IPS-20b (cell line): ENCODE measurements at regions not wholly inside any gene's neighbourhood (a gene's known extent, or its start where the extent isn't known, plus 50 kb on each side); places are given as distances from the start of the nearest gene placed in this dataset.

Experiments
- H3K27ac ChIP-seq: one replicate; pipeline ENCODE4 v1.5.1; 2013; ENCODE audit warnings: low read length
- H3K27me3 ChIP-seq: 2 replicates; pipeline ENCODE4 v1.6.1; 2013; ENCODE audit warnings: mild to moderate bottlenecking, low read length, inconsistent platforms; ENCODE audit not compliant: insufficient read depth
- H3K36me3 ChIP-seq: 2 replicates; pipeline ENCODE4 v1.6.1; 2013; ENCODE audit warnings: low read depth, mild to moderate bottlenecking, inconsistent platforms, low read length, moderate library complexity; ENCODE audit not compliant: insufficient read depth
- H3K4me1 ChIP-seq: 2 replicates; pipeline ENCODE4 v1.6.1; 2013; ENCODE audit warnings: mild to moderate bottlenecking, control low read depth, inconsistent platforms, low read length, moderate library complexity; ENCODE audit not compliant: insufficient read depth
- H3K4me3 ChIP-seq: 2 replicates; pipeline ENCODE4 v1.5.1; 2013; ENCODE audit warnings: mild to moderate bottlenecking, low read length, inconsistent platforms
- H3K9ac ChIP-seq: 2 replicates; pipeline ENCODE4 v1.6.1; 2013; ENCODE audit warnings: low read depth, mild to moderate bottlenecking, inconsistent platforms, low read length, moderate library complexity
- H3K9me3 ChIP-seq: 2 replicates; pipeline ENCODE4 v1.6.1; 2013; ENCODE audit warnings: mild to moderate bottlenecking, low read depth, low read length, inconsistent platforms; ENCODE audit not compliant: insufficient read depth

- Histone ChIP-seq H3K4me3 (no peak overlapping the region), H3K27me3 (no peaks in the 10 kb centered on the region), H3K36me3 (no peaks in the 10 kb centered on the region), H3K27ac (no peak overlapping the region), H3K9me3 (no peaks in the 10 kb centered on the region), H3K4me1 (peaks cover 1% of the 10 kb centered on the region; the same call in 1 of the 2 replicates), H3K9ac (peak overlapping the region; percentile 34; the same call in 1 of the 2 replicates)
Observed at GRCh38 chr12:124115976-124116690, 143.1 kb downstream of the ZNF664 start.

- Histone ChIP-seq H3K4me1 (peaks cover 7% of the 10 kb centered on the region; the same call in 1 of the 2 replicates), H3K27me3 (no peaks in the 10 kb centered on the region), H3K36me3 (no peaks in the 10 kb centered on the region), H3K9ac (no peak overlapping the region), H3K9me3 (no peaks in the 10 kb centered on the region), H3K4me3 (no peak overlapping the region), H3K27ac (no peak overlapping the region)
Observed at GRCh38 chr12:124120739-124121138, 147.7 kb downstream of the ZNF664 start.

GRCh38 chr12:124122722-124123121, 149.7 kb downstream of the ZNF664 start:
- no peak overlapping the region for H3K9ac ChIP-seq
- no peaks in the 10 kb centered on the region for H3K27me3 ChIP-seq
- H3K27ac ChIP-seq = no peak overlapping the region
- H3K36me3 ChIP-seq = no peaks in the 10 kb centered on the region
- H3K9me3 ChIP-seq = no peaks in the 10 kb centered on the region
- H3K4me1 ChIP-seq = peaks cover 7% of the 10 kb centered on the region; the same call in 1 of the 2 replicates
- H3K4me3 ChIP-seq = no peak overlapping the region

GRCh38 chr12:124123296-124124000, 150.4 kb downstream of the ZNF664 start:
- Histone ChIP-seq H3K9me3 (no peaks in the 10 kb centered on the region), H3K36me3 (no peaks in the 10 kb centered on the region), H3K4me1 (peaks cover 7% of the 10 kb centered on the region; the same call in 1 of the 2 replicates), H3K9ac (no peak overlapping the region; the same call in 1 of the 2 replicates), H3K4me3 (no peak overlapping the region), H3K27ac (no peak overlapping the region), H3K27me3 (no peaks in the 10 kb centered on the region)

- H3K27me3 ChIP-seq = no peaks in the 10 kb centered on the region
- H3K4me3 ChIP-seq = no peak overlapping the region
- H3K27ac ChIP-seq = no peak overlapping the region
- H3K4me1 ChIP-seq = peaks cover 8% of the 10 kb centered on the region; the same call in 1 of the 2 replicates
- H3K9ac ChIP-seq = no peak overlapping the region
- H3K36me3 ChIP-seq = no peaks in the 10 kb centered on the region
- H3K9me3 ChIP-seq = no peaks in the 10 kb centered on the region
Observed at GRCh38 chr12:124125203-124125871, 152.3 kb downstream of the ZNF664 start.

GRCh38 chr12:124126950-124127655, 154.1 kb downstream of the ZNF664 start:
- Histone ChIP-seq H3K9ac (no peak overlapping the region), H3K36me3 (no peaks in the 10 kb centered on the region), H3K4me3 (no peak overlapping the region), H3K27ac (no peak overlapping the region), H3K27me3 (no peaks in the 10 kb centered on the region), H3K4me1 (peaks cover 25% of the 10 kb centered on the region; the same call in 1 of the 2 replicates), H3K9me3 (no peaks in the 10 kb centered on the region)

GRCh38 chr12:124129132-124129531, 156.1 kb downstream of the ZNF664 start:
- Histone ChIP-seq H3K4me1 (peaks cover 19% of the 10 kb centered on the region; the same call in 1 of the 2 replicates), H3K36me3 (no peaks in the 10 kb centered on the region), H3K4me3 (no peak overlapping the region), H3K9ac (no peak overlapping the region), H3K27ac (no peak overlapping the region), H3K27me3 (no peaks in the 10 kb centered on the region), H3K9me3 (no peaks in the 10 kb centered on the region)

GRCh38 chr12:124130691-124131591, 157.9 kb downstream of the ZNF664 start:
- no peak overlapping the region; the same call in 1 of the 2 replicates for H3K4me3 ChIP-seq
- peak overlapping the region; percentile 7 for H3K27ac ChIP-seq
- H3K9me3 ChIP-seq = no peaks in the 10 kb centered on the region
- H3K27me3 ChIP-seq = no peaks in the 10 kb centered on the region
- H3K9ac ChIP-seq = peak overlapping the region; percentile 26; the same call in 1 of the 2 replicates
- no peaks in the 10 kb centered on the region for H3K36me3 ChIP-seq
- H3K4me1 ChIP-seq = peaks cover 18% of the 10 kb centered on the region; the same call in 1 of the 2 replicates

- no peaks in the 10 kb centered on the region for H3K9me3 ChIP-seq
- no peak overlapping the region; the same call in 1 of the 2 replicates for H3K4me3 ChIP-seq
- H3K36me3 ChIP-seq = no peaks in the 10 kb centered on the region
- H3K27me3 ChIP-seq = no peaks in the 10 kb centered on the region
- H3K4me1 ChIP-seq = peaks cover 18% of the 10 kb centered on the region; the same call in 1 of the 2 replicates
- peak overlapping the region; percentile 26; the same call in 1 of the 2 replicates for H3K9ac ChIP-seq
- H3K27ac ChIP-seq = no peak overlapping the region
Observed at GRCh38 chr12:124131659-124132058, 158.6 kb downstream of the ZNF664 start.

GRCh38 chr12:124132530-124132929, 159.5 kb downstream of the ZNF664 start:
- Histone ChIP-seq H3K27me3 (no peaks in the 10 kb centered on the region), H3K9ac (no peak overlapping the region), H3K36me3 (no peaks in the 10 kb centered on the region), H3K4me3 (no peak overlapping the region), H3K9me3 (peaks cover 5% of the 10 kb centered on the region; the same call in 1 of the 2 replicates), H3K4me1 (peaks cover 18% of the 10 kb centered on the region; the same call in 1 of the 2 replicates), H3K27ac (no peak overlapping the region)
